ENCODE measurements at regions not wholly inside any gene's neighbourhood (a gene's known extent, or its start where the extent isn't known, plus 50 kb on each side); places are given as distances from the start of the nearest gene placed in this dataset.

DNA sequence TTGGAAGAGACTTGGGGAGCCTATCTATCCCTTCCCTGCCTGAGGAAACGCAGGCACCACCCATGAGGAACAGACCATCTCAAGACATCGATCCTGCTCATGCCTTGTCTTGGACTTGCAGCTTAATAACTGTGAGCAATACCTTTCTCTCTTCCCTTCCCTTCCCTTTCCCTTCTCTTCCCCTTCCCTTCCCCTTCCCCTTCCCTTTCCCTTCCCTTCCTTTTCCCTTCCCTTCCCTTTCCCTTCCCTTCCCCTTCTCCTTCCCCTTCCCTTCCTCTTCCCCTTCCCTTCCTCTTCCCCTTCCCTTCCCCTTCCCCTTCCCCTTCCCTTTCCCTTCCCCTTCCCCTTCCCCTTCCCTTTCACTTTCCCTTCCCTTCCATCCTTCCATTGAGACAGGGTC, 650.7 kb upstream of the SOX11 start:
- Histone ChIP-seq H3K36me3 (ENCODE audit: control insufficient read depth, insufficient read depth, low read length) (no peaks in the 10 kb centered on the region), H3K9me3 (ENCODE audit: control insufficient read depth, low read length) (no peaks in the 10 kb centered on the region), H3K27ac (ENCODE audit: low read depth, low read length, severe bottlenecking) (no peak overlapping the region), H3K4me3 (ENCODE audit: extremely low read depth, insufficient read depth, low read length, poor library complexity, severe bottlenecking) (no peak overlapping the region), H3K4me1 (ENCODE audit: control insufficient read depth, insufficient read depth, low read length, poor library complexity, severe bottlenecking) (no peaks in the 10 kb centered on the region)
- WGBS, 2 experiments (ENCODE audit: insufficient coverage in 2 of 2), result 92 to 100% methylated on average over 2 of the region's 2 CpGs

DNA sequence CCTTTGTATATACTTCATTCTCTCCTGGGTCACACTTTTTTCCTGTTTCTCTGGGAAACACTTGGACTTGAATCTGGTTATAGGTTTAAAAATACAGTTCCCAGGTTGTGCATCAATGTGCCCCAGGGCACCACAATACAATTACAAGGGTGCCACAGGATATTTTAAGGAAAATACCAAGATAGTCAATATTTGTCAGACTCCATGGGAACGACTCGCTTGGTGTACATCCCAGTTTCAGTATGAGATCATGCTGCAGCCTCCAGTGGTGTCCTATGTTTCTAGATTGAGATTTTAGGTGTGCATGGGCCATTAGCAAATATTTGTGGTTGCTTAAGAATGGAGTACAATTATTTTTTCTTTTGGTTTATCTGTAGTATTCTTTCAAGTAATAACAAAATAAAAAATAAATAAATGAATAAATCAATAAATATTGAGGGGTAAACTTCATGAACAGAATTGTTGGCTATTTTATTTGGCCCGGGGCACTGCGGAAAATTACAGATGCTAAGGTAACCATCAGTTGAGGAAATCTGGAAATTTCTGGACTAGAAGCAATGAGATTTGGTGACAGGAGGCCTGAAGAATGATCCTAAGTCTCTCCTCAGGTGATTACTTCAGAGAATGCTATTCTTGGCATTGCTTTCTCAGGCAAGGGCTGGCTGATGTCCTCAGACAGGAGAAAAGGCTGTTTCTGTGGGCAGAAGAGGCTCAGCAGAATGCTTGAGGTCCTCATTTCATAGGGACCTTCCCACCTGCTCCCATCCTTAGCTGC, 649.3 kb upstream of the SOX11 start:
- Histone ChIP-seq H3K36me3 (ENCODE audit: control insufficient read depth, insufficient read depth, low read length) (no peaks in the 10 kb centered on the region), H3K4me3 (ENCODE audit: extremely low read depth, insufficient read depth, low read length, poor library complexity, severe bottlenecking) (no peak overlapping the region), H3K9me3 (ENCODE audit: control insufficient read depth, low read length) (no peaks in the 10 kb centered on the region), H3K4me1 (ENCODE audit: control insufficient read depth, insufficient read depth, low read length, poor library complexity, severe bottlenecking) (no peaks in the 10 kb centered on the region), H3K27ac (ENCODE audit: low read depth, low read length, severe bottlenecking) (no peak overlapping the region)
- 88 to 96% methylated on average over 4 of the region's 4 CpGs for WGBS, 2 experiments (ENCODE audit: insufficient coverage in 2 of 2)

DNA sequence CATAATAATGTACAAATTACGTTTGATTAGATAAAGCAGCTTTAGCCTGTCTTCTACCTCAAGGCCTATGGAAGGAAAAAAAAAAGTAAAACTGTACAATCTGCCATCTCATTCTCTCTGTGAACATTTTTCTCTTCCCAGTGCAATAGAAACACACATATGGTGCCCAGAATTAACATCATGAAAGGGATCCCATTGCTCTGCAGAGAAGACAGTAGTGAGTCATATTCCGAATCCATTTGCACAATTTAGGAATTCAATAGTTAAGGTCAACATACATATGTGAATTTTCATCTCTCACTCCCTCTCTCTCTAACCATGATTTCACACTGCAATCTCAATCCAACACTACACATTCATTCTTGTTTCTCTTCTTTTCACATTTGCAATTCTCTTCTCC, 640.9 kb upstream of the SOX11 start:
- Histone ChIP-seq H3K4me1 (ENCODE audit: control insufficient read depth, insufficient read depth, low read length, poor library complexity, severe bottlenecking) (no peaks in the 10 kb centered on the region), H3K9me3 (ENCODE audit: control insufficient read depth, low read length) (no peaks in the 10 kb centered on the region), H3K36me3 (ENCODE audit: control insufficient read depth, insufficient read depth, low read length) (no peaks in the 10 kb centered on the region), H3K4me3 (ENCODE audit: extremely low read depth, insufficient read depth, low read length, poor library complexity, severe bottlenecking) (no peak overlapping the region), H3K27ac (ENCODE audit: low read depth, low read length, severe bottlenecking) (no peak overlapping the region)
- 83 to 92% methylated on average over 1 of the region's 2 CpGs for WGBS, 2 experiments (ENCODE audit: insufficient coverage in 2 of 2)

DNA sequence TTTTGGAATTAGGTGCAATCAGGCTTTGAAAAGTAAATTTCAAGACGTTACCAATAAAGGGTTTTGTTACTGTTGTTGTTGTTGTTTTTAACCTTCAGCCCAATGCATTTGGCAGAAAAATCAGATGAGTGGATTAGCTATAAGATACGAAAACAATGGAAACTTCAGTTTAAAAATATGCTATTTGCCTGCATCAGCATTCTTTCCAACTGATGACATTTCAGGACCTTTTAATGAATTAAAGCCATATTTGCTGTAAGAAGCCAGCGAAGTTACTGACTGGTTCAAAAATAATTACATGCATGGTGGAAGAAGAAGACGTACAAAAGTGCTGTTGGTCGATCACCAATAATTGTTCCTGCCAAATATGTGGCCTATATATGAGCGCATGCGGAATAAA, 639.3 kb upstream of the SOX11 start:
- no peak overlapping the region for H3K4me3 ChIP-seq (ENCODE audit: extremely low read depth, insufficient read depth, low read length, poor library complexity, severe bottlenecking)
- H3K27ac ChIP-seq (ENCODE audit: low read depth, low read length, severe bottlenecking), result no peak overlapping the region
- no peaks in the 10 kb centered on the region for H3K36me3 ChIP-seq (ENCODE audit: control insufficient read depth, insufficient read depth, low read length)
- WGBS, 2 experiments (ENCODE audit: insufficient coverage in 2 of 2), result 79 to 88% methylated on average over 6 of the region's 7 CpGs
- H3K4me1 ChIP-seq (ENCODE audit: control insufficient read depth, insufficient read depth, low read length, poor library complexity, severe bottlenecking), result no peaks in the 10 kb centered on the region
- no peaks in the 10 kb centered on the region for H3K9me3 ChIP-seq (ENCODE audit: control insufficient read depth, low read length)

DNA sequence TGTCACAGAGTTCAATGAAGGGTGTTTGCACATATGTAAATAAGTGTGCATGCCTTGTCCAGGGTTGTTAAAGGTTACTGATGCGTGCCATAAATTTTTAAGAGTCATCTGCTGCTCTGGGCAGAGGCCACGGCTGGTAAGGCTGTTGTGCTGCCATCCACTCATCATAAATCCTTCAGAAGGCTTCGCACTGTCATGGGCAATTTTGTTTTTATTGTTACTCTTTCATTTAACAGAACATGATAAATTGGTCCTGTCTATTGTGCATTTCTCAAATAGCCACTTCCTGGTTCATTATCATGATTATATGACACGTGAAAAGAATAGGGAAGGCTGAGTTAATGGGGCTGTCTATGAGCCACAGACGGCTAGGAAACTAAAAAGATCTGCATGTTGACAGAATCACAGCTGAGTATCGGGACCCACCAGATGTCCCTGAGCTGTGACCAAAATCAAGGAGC, 634.3 kb upstream of the SOX11 start:
- H3K4me1 ChIP-seq (ENCODE audit: control insufficient read depth, insufficient read depth, low read length, poor library complexity, severe bottlenecking), result no peaks in the 10 kb centered on the region
- H3K27ac ChIP-seq (ENCODE audit: low read depth, low read length, severe bottlenecking), result no peak overlapping the region
- H3K4me3 ChIP-seq (ENCODE audit: extremely low read depth, insufficient read depth, low read length, poor library complexity, severe bottlenecking), result no peak overlapping the region
- no peaks in the 10 kb centered on the region for H3K9me3 ChIP-seq (ENCODE audit: control insufficient read depth, low read length)
- no peaks in the 10 kb centered on the region for H3K36me3 ChIP-seq (ENCODE audit: control insufficient read depth, insufficient read depth, low read length)
- WGBS, 2 experiments (ENCODE audit: insufficient coverage in 2 of 2), result 80 to 91% methylated on average over 3 to 4 of the region's 6 CpGs

DNA sequence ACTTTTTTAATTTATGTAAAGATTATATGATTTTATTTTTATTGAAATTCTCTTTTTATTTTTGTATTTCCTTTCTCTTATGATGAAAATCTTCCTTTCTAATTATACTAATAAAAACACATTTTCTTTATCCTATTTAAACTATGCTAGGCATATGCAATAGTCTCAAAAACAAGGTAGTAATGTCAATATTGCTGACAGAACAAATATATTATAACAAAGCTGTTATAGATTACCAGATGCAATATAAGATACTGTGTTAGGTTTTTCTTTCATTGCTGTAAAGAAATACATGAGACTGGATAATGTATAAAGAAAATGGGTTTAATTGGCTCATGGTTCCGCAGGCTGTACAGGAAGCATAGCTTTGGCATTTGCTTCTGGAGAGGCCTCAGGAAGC, 631.2 kb upstream of the SOX11 start:
- 80 to 100% methylated on average over 1 of the region's 1 CpG for WGBS, 2 experiments (ENCODE audit: insufficient coverage in 2 of 2)
- Histone ChIP-seq H3K36me3 (ENCODE audit: control insufficient read depth, insufficient read depth, low read length) (no peaks in the 10 kb centered on the region), H3K27ac (ENCODE audit: low read depth, low read length, severe bottlenecking) (no peak overlapping the region), H3K9me3 (ENCODE audit: control insufficient read depth, low read length) (no peaks in the 10 kb centered on the region), H3K4me1 (ENCODE audit: control insufficient read depth, insufficient read depth, low read length, poor library complexity, severe bottlenecking) (no peaks in the 10 kb centered on the region), H3K4me3 (ENCODE audit: extremely low read depth, insufficient read depth, low read length, poor library complexity, severe bottlenecking) (no peak overlapping the region)

DNA sequence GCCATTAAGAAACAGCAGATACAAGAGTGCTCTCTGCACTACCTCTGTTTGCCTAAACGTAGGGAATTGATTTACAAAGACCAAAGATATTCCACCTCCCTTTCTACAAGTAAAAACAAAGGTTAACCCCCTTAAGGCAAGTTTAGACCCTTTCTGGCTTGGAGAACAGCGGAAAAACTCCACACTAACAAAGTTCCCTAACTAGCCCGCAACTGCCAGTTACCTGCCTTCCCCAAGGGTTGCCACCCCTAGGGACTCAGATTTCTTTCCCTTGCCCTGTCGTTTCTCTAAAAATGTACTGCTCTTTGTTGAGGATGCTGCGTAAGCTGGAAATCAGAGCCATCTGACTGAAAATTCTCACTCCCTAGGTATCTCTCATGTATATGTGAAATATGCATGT, 627.5 kb upstream of the SOX11 start:
- H3K4me3 ChIP-seq (ENCODE audit: extremely low read depth, insufficient read depth, low read length, poor library complexity, severe bottlenecking), result no peak overlapping the region
- H3K9me3 ChIP-seq (ENCODE audit: control insufficient read depth, low read length), result peaks cover 4% of the 10 kb centered on the region
- 59 to 61% methylated on average over 2 to 3 of the region's 5 CpGs for WGBS, 2 experiments (ENCODE audit: insufficient coverage in 2 of 2)
- H3K27ac ChIP-seq (ENCODE audit: low read depth, low read length, severe bottlenecking), result no peak overlapping the region
- H3K36me3 ChIP-seq (ENCODE audit: control insufficient read depth, insufficient read depth, low read length), result no peaks in the 10 kb centered on the region
- H3K4me1 ChIP-seq (ENCODE audit: control insufficient read depth, insufficient read depth, low read length, poor library complexity, severe bottlenecking), result no peaks in the 10 kb centered on the region

DNA sequence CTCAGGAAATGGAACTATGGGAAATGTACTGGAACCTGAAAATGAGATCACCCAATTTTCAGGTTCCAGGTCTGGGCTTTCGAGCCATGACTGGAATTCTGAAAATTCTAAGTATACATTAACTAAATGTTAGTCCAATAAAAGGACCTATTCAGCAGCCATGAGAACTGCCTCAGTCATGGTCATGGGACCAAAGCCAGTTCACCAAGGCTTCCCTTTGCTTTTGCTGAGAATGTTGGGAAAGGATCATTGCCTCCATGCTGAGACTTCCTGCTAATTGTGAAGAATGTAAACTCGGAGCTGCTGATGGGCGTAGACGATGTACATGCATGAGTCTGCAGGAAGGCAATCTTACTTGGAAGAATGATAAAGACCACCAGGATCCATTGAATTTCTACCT, 624.4 kb upstream of the SOX11 start:
- Histone ChIP-seq H3K27ac (ENCODE audit: low read depth, low read length, severe bottlenecking) (no peak overlapping the region), H3K4me1 (ENCODE audit: control insufficient read depth, insufficient read depth, low read length, poor library complexity, severe bottlenecking) (no peaks in the 10 kb centered on the region), H3K9me3 (ENCODE audit: control insufficient read depth, low read length) (peaks cover 4% of the 10 kb centered on the region), H3K36me3 (ENCODE audit: control insufficient read depth, insufficient read depth, low read length) (no peaks in the 10 kb centered on the region), H3K4me3 (ENCODE audit: extremely low read depth, insufficient read depth, low read length, poor library complexity, severe bottlenecking) (no peak overlapping the region)
- WGBS, 2 experiments (ENCODE audit: insufficient coverage in 2 of 2), result 100% methylated on average over 3 of the region's 4 CpGs; no CpG with 5 or more reads in 1 of the 2 experiments

DNA sequence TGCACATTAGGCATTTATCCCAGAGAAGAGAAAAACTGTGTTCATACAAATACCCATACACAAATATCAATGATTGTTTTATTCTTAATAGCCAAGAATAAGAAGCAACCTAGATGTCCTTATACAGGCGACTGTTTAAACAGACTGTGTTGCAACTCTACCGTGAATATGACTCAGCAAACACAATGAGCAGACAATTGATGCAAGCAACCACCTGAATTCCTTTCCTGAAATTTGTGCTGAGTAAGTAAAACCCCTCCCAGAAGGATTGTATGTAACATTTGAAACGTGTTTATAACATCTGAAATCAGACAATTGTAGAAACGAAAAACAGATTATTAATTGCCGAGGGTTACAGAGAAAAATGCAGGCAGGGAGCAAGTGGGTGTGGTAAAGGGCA, 621.9 kb upstream of the SOX11 start:
- H3K36me3 ChIP-seq (ENCODE audit: control insufficient read depth, insufficient read depth, low read length), result no peaks in the 10 kb centered on the region
- H3K4me1 ChIP-seq (ENCODE audit: control insufficient read depth, insufficient read depth, low read length, poor library complexity, severe bottlenecking), result no peaks in the 10 kb centered on the region
- 68 to 76% methylated on average over 5 of the region's 5 CpGs for WGBS, 2 experiments (ENCODE audit: insufficient coverage in 2 of 2)
- peaks cover 4% of the 10 kb centered on the region for H3K9me3 ChIP-seq (ENCODE audit: control insufficient read depth, low read length)
- no peak overlapping the region for H3K4me3 ChIP-seq (ENCODE audit: extremely low read depth, insufficient read depth, low read length, poor library complexity, severe bottlenecking)
- no peak overlapping the region for H3K27ac ChIP-seq (ENCODE audit: low read depth, low read length, severe bottlenecking)

DNA sequence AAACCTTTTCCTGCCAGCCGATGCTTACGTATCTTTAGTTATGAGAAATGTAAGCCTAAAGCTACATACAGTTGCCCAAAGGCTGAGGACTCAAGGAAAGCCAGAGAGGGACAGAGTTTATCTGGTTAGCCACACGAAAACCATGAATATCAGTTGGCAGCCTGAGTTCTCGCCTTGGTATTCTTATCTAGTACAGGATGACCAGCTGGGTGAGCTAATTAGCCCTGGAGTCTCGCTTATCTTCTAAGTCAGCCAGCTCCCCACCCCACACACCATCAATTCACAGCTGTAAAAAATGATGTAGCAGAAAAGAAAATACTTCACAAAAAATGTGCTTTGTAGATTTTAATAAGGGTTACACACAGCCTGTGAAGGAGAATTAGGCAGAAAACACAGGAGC, 617.5 kb upstream of the SOX11 start:
- WGBS, 2 experiments (ENCODE audit: insufficient coverage in 2 of 2), result 55 to 75% methylated on average over 2 to 4 of the region's 5 CpGs
- H3K27ac ChIP-seq (ENCODE audit: low read depth, low read length, severe bottlenecking), result no peak overlapping the region
- H3K36me3 ChIP-seq (ENCODE audit: control insufficient read depth, insufficient read depth, low read length), result no peaks in the 10 kb centered on the region
- H3K4me1 ChIP-seq (ENCODE audit: control insufficient read depth, insufficient read depth, low read length, poor library complexity, severe bottlenecking), result peaks cover 19% of the 10 kb centered on the region
- H3K4me3 ChIP-seq (ENCODE audit: extremely low read depth, insufficient read depth, low read length, poor library complexity, severe bottlenecking), result no peak overlapping the region
- H3K9me3 ChIP-seq (ENCODE audit: control insufficient read depth, low read length), result no peaks in the 10 kb centered on the region

DNA sequence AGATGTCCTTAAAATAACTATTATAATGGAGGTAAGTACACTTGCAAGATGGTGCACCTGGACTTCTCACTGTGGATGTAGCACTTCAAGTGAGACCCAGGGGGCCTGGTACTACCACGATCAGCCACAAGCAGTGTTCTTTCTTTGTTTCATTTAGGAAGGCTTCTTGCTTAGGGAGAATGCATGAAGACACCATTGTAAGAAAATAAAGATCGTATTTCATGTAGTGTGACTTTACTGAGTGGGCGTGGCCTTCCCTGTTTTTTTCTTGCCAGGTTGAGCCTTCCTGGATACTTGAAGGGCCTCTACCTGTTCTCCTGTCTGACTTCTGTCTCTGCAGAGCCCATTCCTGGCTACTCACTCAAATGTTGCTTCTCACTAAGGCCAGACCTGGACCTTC, 615.6 kb upstream of the SOX11 start:
- WGBS, 2 experiments (ENCODE audit: insufficient coverage in 2 of 2), result 74 to 80% methylated on average over 1 to 2 of the region's 3 CpGs
- H3K27ac ChIP-seq (ENCODE audit: low read depth, low read length, severe bottlenecking), result no peak overlapping the region
- H3K9me3 ChIP-seq (ENCODE audit: control insufficient read depth, low read length), result no peaks in the 10 kb centered on the region
- no peaks in the 10 kb centered on the region for H3K36me3 ChIP-seq (ENCODE audit: control insufficient read depth, insufficient read depth, low read length)
- no peak overlapping the region for H3K4me3 ChIP-seq (ENCODE audit: extremely low read depth, insufficient read depth, low read length, poor library complexity, severe bottlenecking)
- peaks cover 19% of the 10 kb centered on the region for H3K4me1 ChIP-seq (ENCODE audit: control insufficient read depth, insufficient read depth, low read length, poor library complexity, severe bottlenecking)
